GM21737 (cell line): ENCODE measurements at regions not wholly inside any gene's neighbourhood (a gene's known extent, or its start where the extent isn't known, plus 50 kb on each side); places are given as distances from the start of the nearest gene placed in this dataset.
A peak's percentile ranks its signal among the peaks of the same experiment; 100 is the strongest.

Source experiments
- ATAC-seq: cut with Tn5 transposase; IDR thresholded peaks from one replicate; pipeline ENCODE4 v1.9.1; 2021; ENCODE audit warnings: mild to moderate bottlenecking, moderate library complexity; ENCODE audit not compliant: unreplicated experiment

GRCh38 chr5:74576941-74577456, 63.5 kb downstream of the ENC1 start:
- ATAC-seq = peak; percentile 76

- ATAC-seq = no peak
Measured at GRCh38 chr5:74575741-74576538, 64.6 kb downstream of the ENC1 start.

DNA sequence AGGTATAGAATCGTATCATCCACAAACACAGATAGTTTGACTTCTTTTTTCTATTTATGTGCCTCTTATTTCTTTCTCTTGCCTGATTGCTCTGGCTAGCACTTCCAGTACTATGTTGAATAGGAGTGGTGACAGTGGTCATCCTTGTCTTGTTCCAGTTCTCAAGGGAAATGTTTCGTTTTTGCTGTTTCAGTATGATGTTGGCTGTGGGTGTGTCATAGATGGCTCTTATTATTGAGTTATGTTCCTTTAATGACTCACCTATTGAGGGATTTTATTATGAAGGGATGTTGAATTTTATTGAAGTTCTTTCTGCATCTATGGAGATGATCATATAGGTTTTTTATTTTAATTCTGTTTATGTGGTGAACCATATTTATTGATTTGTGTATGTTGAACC, 70.3 kb downstream of the ENC1 start:
- ATAC-seq = no peak

DNA sequence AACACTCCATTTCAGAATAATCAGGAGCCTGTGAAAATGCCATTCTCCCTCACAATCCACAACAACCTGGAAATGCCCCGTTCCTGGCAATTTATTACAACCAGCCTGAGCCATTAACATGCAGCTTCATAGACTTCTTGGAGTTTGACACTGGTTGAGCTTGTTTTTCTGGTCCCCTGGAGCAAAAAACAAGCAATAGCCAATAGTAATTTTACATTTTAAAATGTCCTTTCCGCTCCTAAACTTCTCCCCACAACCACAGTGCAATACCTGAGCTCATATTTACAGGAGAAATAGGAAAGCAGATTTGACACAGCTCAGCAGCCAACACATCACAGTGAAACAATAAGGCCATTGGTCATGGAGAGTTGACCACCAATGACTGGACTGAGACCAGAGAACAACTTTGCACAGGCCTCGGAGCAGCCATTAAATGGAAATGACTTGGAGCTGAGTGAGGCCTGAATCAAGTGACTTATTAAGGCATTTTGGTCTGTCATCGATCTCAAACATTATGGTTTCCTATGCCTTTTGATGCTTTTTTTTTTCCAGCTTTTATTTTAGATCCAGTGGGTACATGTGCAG, 73.0 kb downstream of the ENC1 start:
- ATAC-seq = no peak

- no peak for ATAC-seq
Measured at GRCh38 chr5:74562122-74562521, 78.4 kb downstream of the ENC1 start.

DNA sequence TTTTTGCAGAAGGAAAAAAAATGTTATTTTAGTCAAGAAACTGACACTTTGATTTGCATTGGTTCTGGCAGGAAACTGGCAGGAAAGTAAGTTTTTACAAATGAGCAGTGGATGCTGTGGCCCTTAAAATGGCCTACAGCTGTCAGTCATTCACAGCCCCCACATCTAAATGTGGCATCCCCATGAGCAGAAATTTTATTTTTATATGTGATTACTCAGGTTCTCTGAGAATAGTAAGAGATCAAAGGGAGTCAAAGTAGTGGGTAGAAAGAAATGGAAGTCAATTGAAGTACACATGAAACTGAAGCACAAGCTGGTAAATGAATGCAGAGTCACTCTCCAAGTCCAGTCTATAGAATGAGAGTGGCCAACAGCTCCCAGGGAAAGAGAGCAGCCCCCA, 80.3 kb downstream of the ENC1 start:
- no peak for ATAC-seq

- ATAC-seq = no peak
Measured at GRCh38 chr5:74556631-74557595, 83.6 kb downstream of the ENC1 start.

GRCh38 chr5:74556006-74556405, 84.5 kb downstream of the ENC1 start:
- ATAC-seq = no peak

DNA sequence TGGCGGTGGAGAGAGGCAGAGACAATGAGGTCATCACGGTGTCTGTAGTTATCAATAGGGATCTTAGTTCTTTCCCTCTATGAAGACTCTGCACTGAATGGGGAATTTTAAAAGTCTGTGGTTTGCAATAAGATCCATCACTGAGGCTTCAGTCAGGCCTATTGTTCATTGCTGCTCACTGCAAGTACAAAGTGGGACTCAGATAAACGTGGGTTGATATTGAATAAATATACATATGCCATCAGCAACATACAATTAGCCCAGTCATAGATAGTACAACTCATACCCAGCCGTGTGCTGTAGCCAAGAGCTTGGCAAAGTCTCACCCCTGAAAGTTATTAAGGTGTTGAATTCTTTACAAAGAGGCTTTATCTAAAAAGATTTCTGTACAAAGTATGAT, 88.4 kb downstream of the ENC1 start:
- ATAC-seq = no peak

GRCh38 chr5:74550927-74551326, 89.6 kb downstream of the ENC1 start:
- no peak for ATAC-seq

- ATAC-seq = no peak
Measured at GRCh38 chr5:74549384-74549783, 91.1 kb downstream of the ENC1 start.

DNA sequence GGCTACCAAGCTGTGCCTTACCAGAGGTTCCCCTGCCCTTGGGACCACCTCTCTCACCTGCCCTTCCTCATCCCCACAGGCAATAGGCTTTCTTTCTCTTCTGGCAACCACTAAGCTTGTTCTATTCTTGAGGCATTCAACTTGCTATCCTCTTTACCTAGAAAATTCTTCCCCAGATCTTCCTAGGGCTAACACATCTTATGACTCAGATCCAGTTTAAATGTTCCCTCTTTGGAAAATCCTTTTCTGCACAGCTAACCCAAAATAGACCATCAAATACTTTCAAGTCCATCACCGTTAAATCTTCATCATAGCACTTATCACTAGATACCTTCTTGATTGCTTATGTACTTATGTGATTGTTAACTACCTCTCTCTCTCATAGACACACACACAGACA, 93.7 kb downstream of the ENC1 start:
- ATAC-seq = no peak

- ATAC-seq = no peak
Measured at GRCh38 chr5:74544811-74545210, 95.7 kb downstream of the ENC1 start.

GRCh38 chr5:74543162-74543995, 97.1 kb downstream of the ENC1 start:
- no peak for ATAC-seq

GRCh38 chr5:74542482-74542881, 98.0 kb downstream of the ENC1 start:
- ATAC-seq = no peak

DNA sequence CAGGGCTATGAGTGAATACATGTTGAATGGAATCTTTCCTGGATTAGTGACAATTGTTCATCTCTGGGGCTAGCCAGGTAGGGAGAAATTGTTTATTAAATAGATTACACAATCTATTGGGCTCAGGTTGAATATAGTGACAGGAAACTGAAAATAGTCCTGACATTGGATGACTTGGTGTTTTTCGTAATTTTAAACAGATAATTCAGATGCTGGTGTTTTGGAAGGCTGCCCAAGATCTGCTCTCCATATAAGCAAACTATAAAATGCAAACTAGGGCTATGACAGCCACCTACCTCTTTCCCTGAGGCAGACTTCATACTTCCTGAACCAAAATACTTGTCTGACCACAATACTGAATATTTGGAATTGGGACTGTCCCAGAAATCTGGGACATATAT, 99.1 kb downstream of the ENC1 start:
- no peak for ATAC-seq

GRCh38 chr5:74540622-74541021, 99.9 kb downstream of the ENC1 start:
- ATAC-seq = no peak

DNA sequence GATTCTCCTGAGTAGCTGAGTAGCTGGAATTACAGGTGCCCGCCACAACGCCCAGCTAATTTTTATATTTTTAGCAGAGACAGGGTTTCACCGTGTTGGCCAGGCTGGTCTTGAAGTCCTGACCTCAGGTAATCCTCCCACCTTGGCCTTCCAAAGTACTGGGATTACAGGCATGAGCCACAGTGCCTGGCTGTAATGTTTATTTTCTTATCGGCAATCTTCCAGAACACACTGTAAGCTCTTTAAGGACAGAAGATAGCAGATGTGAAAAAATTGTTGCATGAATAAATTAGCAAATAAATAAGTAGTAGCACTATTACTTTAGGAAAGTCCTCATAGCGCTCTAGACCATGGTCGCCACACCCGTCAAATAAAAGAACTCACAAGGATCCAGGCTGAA, 100.5 kb downstream of the ENC1 start:
- no peak for ATAC-seq

- ATAC-seq = no peak
Measured at GRCh38 chr5:74538206-74538661, 102.3 kb downstream of the ENC1 start.

GRCh38 chr5:74536658-74537057, 103.9 kb downstream of the ENC1 start:
- no peak for ATAC-seq
